Stimulated activated CD8-positive, alpha-beta memory T cell treated with anti-CD3 and anti-CD28 coated beads, Interleukin-12 subunit alpha, Interleukin-12 subunit beta, amount 100 ng/mL, for 24 hours (primary cell): ENCODE measurements at regions not wholly inside any gene's neighbourhood (a gene's known extent, or its start where the extent isn't known, plus 50 kb on each side); places are given as distances from the start of the nearest gene placed in this dataset.

ENCODE experiments used
- DNase-seq: peaks from one replicate; pipeline ENCODE4 v3.0.0-alpha.2; 2020; ENCODE audit errors: extremely low read depth

DNA sequence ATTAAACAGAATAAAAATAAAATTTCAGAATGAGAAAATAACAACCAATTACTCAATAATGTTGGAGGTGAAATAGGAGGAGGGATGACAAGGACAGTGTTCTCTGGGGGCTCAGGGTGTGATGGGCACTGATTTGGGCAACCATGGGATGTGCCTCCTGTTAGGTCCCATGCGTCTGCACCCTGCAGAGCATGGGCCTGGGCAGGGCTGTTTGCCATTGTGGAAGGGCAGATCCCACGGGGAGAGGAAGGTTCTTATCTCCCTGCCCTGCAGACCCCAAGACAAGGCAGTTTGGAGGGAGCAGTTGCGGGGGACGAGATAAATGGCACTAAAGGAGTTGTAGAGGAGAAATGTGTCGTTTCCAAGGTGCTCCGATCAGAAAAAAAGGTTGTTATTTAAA is 206.3 kb downstream of the THBS2 start:
- no peak for DNase-seq

DNA sequence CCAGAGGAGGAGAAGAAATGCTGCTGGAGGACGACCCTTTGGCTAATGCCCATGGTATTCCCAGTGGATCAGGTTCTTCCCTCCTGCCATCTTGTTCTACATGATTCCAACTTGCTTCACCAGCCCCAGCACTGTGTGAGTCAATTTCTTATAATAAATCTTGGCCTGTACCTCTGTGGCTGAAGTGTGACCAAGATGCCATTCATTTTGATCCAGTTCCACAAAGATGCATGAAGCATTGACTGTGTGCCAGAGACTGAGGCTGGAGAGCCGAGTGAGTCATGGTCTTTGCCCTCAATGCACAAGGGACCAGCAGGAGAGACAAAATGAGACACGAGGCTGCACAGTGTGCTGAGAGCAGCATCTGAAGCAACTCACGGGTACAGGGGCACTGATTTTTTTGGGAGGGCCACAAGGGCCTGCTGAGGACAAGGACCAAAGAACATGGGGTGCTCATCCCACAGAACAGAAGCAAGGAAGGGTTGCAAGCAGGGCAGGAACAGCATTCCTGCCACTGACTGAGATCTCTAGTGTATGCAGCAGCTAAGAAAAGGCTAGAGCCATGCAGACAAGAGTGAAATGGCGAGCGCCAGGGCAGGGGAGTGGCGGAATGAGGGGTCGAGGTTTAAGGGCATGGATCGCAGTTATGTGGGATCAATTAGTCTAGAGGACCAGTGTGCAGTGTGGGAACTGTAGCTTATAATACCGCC is 207.0 kb downstream of the THBS2 start:
- no peak for DNase-seq

DNA sequence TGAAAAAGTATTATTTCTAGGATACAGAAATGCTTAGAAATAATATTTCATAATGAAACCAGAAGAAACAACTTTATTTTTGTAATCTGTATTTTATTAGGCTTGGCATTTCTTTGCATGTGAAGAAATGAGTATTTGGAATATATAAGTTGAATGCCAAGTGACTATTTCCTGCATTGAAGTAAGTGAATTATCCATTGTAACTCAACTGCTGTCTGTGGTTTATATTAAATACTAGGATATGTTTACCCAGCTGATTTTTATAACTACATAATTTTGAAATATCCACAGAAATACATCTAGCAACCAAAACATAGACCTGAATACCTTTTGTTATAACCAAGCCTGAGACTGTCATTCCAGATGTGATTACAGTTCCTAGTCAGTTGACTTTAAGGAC is 207.6 kb downstream of the THBS2 start:
- DNase-seq = no peak

DNA sequence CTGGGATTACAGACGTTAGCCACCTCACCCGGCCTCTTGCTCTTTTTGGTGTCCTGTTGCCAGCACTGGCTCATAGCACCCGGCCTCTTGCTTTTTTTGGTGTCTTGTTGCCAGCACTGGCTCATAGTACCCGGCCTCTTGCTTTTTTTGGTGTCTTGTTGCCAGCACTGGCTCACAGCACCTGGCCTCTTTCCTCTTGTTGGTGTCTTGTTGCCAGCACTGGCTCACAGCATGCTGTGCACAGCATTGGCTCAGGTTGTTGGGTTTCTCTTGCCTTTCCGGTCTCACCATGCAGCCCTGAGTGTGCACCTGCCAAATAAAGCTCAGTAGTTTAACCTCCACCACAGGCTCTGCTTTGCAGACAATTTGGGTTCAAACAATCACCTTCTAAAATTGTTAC is 208.2 kb downstream of the THBS2 start:
- no peak for DNase-seq

DNA sequence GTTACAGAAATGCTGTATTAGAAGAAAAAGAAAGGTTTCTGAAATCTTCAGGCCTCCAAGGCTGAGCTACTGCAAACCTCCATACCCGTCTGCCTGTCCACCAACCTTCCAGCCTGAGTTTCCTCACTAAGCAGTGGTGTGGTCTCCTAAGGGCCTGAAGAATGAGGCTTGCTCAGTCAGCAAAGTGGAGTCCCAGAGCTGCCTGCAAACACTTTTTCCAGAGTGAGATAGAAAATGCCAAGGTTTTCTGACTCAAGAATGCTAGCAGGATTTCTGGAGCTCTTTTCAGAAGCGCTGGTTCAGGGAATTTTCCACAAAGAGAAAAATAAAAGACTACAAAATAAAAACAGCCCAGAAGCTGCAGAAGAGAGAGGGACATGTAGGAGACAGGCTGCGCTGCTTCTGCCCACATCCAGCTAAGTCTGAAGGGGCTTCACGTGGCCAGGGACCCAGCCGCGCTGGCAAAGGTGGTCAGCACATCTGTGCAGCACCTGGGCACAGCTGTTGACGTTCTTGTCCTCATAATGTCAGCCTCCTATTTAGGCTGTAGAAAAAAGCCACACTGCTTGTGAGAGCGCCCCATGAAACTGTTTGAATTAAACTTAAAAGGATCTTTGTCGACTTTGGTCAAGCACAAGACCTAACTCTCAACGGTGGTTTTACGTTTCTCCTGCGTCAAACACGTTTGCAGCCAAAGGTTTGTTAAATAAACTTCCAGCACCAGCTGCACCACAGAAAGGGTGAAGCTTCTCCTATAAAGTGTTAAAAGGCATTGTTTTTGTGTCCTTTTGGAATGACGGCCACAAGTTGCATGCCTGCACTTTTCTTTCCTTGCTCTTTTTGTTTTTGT is 209.0 kb downstream of the THBS2 start:
- DNase-seq = no peak

DNA sequence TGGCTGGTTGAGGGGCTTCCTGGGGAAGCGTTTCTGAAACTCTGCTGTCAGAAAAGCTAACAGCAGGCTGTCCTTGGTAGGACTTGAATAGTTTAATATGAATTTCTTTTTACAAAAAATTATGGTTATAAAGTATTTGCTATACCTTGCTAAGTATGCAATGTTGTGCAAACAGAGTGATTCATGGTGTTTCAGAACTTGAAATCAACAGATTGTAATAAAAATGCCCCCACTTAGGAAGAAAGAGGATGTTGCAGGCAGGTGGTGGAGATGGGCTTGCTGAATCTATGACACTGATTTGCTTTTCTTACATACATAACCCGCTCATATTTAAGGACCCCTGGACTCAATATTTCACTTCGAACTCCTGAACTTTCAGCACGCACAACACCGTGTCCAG is 211.6 kb downstream of the THBS2 start:
- DNase-seq = no peak

DNA sequence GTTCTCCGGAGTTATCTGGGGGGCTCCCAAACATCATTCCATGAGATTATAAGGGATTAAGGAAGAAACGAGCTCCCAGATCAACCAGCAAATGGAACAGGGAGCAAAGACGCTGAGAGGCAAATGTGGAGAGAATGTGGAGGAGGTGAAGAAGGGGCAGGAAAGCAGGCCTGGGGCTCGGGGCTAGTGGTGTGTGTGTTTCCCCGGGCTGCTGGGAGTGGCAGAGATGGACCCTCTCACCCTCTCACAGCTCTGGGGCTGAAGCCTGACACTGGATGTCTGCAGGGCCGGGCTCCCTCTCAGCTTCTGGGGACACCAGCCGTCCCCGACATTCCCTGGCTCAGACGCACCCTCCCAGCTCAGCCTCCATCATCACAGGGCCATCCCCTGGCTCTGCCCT is 212.6 kb downstream of the THBS2 start:
- DNase-seq = no peak

DNA sequence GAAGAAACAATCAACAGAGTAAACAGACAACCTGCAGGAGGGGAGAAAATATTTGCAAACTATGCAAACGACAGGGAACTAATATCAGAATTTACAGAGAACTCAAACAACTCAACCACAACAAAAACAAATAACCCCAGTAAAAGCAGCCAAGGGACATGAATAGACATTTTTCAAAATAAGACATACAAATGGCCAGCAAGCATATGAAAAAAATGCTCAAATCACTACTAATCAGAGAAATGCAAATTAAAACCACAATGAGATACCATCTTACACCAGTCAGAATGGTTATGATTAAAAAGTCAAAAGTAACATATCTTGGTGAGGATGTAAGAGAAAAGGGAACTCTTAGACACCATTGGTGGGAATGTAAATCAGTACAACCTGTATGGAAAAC is 215.0 kb downstream of the THBS2 start:
- DNase-seq = no peak

DNA sequence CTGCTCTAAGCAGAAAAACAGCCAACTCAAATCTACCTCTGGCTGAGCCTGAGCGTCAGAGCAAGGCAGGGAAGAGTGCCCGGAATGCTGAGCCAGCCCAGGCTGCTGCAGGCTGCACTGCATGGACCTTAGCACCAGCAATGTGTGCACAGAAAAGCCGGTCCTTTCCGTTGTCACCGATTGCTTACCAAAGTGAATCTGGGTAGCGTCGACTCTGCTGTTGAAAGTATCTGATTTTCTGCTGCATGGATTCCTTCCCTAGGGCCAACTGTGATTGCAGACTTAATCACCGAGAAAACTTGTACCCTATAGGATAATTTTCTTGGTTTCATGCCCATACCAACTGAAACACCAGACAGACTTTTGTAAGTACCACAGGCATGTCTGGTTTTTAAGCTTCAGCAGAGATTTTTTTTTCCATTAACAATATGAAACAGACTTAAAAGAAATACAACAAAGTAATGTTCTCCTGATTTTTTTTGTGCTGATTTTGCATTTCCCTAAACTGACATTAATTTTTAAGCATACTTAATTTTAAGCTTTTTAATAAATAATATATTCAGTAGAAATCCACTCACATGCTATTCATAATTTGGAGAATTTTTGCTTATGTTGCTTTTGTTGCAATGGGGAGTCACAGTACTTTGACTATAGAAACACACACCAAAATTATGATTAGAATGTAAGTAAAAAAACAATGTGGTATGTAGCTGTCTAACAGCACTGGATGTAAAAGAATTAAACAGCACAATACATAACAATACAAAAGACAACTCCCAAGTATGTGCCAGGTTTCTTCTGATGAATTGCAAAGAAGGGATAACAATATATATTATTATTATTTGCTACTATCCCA is 218.0 kb downstream of the THBS2 start:
- DNase-seq = no peak

DNA sequence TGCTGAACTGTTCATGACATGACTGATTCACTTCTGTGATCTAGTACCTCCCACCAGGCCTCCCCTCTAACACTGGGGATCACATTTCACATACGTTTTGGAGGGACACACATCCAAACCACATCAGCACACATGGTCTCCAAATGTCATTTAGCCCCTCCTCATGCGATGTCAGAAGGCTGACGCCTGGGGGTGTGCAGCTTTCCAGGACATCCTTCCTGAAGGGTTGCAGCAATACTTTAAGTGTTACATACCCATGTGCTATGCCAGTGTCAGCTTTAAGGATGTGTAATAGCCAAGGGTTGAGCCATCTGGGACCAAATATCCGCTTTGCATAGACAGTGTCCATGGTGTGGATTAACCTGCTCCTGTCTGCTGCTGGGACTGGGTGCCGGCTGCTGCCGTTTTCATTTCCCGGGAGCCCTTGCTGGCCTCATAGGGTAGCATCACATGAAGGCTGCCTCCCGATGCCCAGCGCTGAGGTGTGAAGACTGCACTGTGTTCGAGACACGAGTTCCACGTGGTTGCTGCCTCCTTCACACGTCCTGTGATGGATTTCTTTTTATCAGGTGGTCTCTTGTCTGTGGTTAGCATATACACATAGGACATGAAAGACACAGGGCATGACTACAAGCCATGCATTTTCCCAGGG is 219.0 kb downstream of the THBS2 start:
- no peak for DNase-seq

DNA sequence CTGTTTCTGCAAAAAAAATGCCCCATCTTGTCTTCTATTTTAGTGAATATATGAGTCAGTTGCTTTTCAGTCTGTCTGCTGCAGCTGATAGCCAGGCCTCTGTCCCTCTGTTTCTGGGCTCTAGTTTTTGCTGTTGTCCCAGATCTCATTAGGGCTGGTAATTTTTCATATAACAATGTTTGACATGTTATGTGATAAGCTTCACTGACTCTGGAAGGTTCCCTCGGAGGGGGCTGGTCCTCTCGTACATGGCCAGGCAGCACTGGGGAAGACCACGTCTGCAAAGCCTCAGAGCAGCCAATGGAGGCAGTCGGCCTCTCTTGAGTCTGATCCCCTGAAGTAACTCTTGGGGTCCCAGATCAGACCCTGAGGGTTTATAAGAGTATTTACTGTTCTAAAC is 223.8 kb downstream of the THBS2 start:
- no peak for DNase-seq

DNA sequence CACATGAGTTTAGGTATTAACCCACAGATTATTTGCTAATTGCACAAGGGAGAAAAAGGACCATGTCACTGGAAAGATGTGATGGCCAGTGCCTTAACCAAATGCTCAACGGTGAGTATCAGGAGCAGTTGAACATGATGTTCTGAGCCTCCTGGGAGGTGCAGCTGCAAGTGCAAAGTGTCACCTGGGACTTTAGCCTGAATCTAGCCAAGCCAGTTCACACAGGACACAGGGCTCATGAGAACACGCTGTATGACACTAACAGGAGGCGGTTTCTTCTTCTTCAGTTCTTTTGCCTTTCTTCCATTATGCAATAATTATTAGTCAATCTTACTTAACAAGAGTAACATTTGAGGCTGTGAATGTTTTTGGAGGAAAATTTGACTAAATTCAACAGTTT is 225.3 kb downstream of the THBS2 start:
- DNase-seq = no peak

DNA sequence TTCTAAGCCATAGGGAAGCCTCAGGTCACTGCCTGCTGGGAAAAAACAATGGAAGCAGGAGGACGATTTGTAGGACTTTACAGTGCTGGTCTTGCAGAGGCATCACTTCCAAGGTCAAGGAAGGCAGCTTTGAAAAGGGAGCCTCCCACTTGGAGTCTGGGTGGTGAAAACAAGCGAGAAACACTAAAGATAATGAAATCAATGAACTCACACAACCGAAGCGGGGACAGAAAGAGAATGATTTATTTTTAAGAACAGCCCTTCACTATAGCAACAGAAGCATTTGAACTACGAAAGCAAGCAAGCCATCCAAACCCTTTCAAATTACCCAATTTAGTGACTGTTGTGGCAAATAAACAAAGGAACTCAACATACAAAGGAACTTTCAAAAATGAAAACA is 227.5 kb downstream of the THBS2 start:
- no peak for DNase-seq

DNA sequence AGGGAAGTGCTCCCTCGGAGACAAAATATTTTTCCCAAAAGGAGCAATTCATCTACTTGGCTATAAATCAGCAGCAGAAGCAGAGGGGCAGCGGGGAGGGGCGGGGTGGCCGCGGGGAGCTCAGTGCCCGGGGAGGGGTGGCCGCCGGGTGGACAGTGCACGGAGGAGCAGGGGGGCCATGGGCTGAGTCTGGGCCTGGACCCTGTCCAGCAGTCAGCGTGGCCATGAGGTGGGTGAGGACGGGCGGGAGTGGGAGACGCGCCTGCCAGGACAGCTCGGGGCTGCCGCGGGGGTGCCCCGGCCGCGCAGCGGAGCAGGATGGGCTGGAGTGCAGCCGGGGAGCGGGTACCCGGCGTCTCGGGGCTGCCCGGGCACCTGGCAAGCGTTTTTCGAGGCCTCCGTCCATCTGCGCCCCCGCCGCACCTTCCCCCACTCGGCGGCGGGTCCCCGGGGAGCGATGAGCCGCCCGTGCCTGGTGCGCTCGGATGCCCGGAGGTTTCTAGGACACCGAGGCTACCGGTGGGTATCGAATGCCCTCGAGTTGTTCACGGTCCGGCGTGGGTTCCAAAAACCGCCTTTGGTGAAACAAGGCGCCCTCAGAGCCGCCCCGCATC is 229.5 kb downstream of the THBS2 start:
- DNase-seq = no peak

DNA sequence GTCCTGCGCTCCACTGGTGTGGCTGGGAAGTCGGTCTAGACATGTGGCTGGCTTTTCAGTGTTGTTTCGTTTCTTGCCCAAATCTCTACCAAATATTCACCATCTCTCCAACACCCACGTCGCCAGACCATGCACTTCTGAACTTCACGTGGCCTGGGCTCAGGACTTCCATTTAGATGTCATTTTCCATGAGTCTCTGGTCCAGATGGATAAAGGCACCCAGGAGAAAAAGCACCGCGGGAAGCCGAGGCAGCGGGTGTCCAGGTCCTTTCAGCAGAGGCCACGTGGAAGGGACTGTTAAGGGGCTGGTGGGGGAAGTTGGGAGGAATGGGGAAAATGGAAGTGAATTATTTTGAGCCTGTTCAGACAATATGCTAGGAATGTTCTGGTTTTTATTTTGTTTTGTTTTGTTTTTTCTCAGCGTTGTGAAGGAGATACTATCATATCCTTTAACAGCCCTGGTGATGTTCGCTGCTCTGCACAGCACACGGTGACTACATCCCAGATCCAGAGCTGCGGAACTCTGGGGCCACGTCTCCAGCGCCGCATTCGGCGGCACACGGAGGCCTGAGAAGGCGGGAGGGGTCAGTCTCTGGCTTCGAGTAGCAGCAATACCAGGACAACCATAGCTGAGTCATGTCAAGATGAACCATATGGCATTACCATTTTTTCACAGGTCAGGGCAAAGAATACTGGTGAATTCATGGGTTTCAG is 230.3 kb downstream of the THBS2 start:
- no peak for DNase-seq

DNA sequence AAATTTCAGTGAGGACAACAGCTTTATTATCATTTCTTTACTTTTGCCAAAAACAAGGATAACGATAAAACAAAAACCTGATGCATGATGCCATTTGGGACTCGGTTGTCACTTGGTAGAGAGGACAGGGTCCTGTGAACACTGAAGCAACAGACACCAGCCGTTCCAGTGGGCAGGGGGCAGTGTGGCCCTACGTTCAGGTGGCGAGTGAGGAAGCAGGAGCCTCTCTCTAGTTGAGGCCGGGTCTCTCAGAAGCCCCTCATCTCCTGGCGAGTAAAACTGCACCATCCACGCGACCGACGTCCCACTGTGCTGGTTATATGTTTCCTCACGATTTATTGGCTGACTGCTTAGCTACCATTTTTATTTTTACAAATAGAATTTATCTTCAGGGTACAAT is 231.6 kb downstream of the THBS2 start:
- DNase-seq = no peak

DNA sequence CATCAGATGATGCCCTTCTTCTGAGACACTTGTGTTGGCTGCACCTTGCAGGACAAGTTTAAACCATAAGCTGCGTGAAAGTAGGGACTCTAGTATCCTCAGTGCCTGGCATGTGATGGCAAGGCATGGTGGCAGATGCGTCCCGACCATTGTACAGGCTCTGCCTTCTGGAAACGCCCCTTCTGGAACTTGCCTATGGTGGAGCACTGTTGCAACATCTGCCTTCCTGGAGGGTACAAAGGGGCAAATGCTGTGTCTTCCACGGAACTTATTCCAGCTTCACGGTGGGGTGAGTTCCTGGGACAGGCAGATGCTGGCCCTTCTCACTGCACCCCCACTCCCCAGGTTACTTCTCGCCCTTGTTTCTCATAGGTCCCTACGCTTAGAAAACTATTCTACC is 232.8 kb downstream of the THBS2 start:
- no peak for DNase-seq

DNA sequence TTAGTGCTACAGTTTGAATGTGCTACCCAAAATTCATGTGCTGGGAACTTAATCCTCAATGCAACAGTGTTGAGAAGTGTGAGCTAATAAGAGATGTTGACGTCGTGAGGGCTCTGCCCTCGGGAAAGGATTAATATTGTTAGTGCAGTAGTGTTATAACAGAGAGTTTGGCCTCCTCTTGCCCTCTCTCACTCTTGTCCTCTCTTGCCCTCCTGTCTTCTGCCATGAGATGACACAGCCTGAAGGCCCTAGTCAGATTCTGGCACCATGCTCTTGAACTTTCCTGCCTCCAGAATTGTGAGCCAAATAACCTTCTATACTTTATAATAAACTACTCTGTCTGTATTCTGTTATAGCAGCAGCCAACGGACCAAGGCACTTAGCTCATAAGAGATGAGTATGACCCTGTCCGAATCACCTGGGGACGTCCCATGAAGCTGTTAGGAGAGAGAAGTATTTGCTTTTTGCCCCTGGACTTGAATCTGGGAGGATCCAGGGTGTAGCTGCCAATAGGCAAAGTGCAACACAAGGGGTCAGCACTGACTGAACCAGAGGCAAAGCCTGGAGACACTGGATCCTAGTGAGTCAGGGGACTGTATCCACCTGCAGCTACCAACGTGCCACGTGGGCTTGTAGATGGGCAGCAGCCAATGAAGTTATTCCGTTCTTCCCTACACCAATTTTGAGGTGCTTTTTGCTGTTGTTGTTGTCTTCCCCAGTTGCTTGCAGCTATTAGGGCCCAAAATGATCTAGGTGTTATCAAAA is 233.7 kb downstream of the THBS2 start:
- no peak for DNase-seq

DNA sequence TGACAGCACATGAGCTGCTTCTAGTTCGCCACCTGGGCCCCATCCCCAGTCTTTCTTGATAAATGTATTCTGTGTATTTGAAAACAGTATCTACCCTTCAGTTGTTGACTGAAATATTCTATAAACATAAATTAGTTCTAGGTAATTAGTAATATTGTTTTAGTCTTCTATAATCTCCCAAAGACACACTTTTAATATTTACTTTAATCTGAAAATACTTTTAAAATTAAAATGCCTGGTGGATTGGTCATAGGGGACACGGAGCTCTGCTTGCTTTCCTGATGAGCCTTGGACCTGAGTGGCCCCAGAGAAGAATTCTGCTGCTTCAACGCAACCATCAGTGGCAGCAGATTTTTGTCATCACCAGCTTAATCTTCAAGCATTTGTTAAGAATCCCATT is 234.5 kb downstream of the THBS2 start:
- no peak for DNase-seq

DNA sequence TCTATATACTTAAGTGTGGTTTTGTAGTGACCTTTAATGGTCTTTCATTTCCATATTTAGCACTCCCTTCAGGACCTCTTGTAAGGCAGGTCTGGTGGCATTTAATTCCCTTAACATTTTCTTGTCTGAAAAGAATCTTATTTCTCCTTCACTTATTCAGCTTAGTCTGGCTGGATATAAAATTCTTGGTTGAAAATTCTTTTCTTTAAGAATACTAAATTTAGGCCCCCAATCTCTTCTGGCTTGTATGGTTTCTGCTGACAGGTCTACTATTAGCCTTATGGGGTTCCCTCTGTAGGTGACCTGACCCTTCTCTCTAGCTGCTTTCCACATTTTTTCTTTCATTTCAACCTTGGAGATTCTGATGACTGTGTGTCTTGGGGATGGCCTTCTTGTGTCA is 236.9 kb downstream of the THBS2 start:
- no peak for DNase-seq
